HG03135 (cell line): ENCODE measurements at regions not wholly inside any gene's neighbourhood (a gene's known extent, or its start where the extent isn't known, plus 50 kb on each side); places are given as distances from the start of the nearest gene placed in this dataset.

Source experiments
- ATAC-seq: cut with Tn5 transposase; IDR thresholded peaks from one replicate; pipeline ENCODE4 v1.9.1; 2021; ENCODE audit warnings: mild to moderate bottlenecking, moderate library complexity; ENCODE audit not compliant: unreplicated experiment

DNA sequence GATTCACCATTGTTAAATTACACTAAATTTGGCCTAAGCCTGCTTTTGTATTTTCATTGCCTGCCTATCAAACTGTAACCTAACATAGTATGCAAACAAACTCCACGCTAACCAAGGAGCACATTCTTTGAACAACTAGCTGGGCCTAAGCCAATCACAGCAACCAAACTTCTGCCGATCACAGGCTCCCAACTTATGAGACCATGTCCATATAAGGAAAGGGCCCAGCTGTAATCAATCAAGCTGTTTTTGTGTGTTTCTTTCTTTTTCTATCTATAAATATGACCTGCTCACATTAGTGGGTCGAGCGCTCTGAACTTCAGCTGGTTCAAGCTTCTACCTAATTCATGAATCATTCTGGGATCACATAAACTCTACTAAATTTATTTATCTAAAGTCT lies 473.6 kb downstream of the SI start:
- ATAC-seq: no peak

GRCh38 chr3:164577667-164578210 lies 500.6 kb downstream of the SI start:
- no peak for ATAC-seq

DNA sequence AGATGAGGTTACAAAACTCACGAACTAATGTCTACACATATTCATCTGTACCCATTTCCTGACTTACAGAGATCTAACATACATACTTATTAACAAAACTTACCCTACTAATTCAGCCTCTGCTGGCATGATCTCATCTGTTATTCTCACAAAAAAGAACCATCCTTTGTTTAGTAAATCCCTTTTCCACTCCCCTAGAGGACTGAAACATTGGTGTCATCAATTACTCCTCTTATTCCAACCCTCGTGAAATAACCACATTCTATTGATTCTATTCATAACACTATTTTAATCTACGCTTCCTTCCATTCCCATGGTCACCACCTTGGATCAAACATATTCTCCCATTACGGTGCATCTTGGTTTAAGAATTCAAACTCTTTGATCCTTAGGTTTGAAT lies 505.9 kb downstream of the SI start:
- no peak for ATAC-seq

GRCh38 chr3:164550857-164551256 lies 527.4 kb downstream of the SI start:
- ATAC-seq: no peak

DNA sequence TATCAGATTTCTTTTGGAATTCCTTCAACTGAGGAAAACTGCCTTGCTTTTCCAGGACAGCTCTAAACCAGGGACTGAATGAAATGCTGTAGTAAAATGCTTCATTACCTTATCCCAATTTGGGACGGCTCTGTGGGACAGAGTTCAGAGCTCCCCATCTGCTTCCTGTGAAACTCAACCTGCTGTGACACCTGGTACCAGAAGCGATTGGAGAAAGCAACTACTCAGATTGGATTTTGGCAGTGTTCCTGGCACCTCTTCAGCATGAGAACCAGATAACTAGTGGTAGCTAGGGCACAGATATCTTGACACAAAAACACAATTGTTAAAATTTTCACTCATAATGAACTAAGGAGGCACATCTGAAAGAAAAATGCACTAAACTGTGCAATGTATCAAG lies 539.1 kb downstream of the SI start:
- no peak for ATAC-seq

DNA sequence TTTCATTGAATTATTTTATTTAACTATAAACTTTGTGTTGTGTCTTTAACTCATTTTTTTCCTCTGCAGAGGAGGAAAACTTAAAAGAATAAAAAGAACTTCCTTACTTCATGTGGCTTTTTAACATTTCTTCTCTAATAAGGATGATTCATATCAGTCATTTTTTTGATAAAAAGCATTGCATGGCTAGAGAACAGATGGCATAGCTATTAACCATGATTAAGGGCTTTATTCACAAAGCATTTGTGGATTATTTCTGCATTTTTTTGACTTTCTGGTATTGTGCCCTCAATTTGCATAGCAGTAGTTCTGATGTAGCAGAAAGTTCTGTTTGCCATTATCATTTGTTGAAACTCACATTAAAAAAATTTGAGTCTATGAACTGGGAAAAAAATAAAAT lies 540.8 kb downstream of the SI start:
- ATAC-seq: no peak

DNA sequence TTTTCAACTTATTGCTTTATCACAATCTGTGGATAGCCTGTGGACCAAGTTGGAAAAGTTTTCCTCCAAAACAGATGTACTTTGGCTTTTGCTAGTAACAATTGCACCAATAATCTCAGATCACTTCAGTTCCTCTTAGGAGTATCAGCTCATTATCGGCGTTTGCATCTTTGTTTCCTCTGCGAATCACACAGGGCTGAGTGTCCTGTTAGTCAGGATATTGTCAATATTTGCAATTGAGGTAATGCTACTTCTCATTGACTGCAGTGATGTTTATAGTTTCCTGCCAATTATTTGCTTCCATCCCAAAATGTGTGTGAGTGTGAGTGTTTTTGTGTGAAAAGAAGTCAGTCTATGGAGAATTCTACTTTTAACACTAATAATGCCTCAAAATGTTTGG lies 545.0 kb downstream of the SI start:
- no peak for ATAC-seq

DNA sequence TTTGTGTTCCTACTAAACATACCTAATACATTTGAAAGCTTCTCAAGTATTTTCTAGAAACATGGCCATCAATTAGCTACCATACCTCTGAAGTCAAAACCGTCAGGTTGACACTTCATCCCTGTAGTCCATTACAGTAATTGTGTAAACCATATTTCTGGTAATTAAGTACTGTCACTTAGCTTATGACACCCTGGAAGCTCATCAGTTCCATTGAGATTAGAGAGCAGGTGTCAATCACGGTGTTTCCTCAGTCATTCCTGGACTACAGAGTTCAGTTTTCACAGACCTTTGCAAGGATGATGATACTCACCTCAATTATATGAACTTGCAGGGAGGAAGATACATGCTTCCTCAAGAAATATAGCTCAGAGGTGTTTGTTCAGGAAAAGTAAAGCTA lies 552.0 kb downstream of the SI start:
- ATAC-seq: no peak

- ATAC-seq: no peak
Measured at GRCh38 chr3:164524201-164524600, 554.1 kb downstream of the SI start.

DNA sequence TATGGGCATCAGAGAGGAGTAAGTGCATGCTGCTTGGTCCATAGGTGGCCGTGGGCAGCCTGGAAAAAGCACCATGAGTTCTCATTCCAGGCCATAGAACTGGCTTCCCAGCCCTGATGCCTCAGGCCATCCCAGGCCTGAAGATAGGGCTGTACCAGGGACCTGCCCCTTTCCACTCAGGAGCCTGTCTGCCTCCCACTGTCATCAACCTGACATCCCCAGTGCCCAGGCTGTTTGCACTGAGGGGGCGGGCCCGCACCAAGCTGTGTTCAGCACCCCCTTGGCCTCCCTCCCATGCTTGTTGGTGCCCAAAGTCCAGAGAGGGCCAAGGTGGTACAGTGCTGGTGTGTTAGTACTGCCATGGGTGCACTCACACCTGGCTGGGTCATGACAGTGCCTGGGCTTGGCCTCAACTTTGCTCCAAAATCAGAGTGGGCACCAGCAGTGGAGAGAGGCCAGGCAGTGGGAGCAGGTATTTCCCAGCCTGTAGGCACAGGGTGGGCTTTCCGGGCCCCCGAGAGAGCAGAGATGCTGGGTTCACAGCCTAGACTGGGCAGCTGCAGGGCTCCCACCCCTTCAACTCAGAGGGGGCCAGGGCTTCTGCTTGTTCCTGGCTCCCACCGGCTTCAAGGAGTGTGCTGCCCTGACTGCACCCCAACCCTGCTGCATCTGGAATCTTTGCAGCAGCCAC lies 556.1 kb downstream of the SI start:
- ATAC-seq: no peak

DNA sequence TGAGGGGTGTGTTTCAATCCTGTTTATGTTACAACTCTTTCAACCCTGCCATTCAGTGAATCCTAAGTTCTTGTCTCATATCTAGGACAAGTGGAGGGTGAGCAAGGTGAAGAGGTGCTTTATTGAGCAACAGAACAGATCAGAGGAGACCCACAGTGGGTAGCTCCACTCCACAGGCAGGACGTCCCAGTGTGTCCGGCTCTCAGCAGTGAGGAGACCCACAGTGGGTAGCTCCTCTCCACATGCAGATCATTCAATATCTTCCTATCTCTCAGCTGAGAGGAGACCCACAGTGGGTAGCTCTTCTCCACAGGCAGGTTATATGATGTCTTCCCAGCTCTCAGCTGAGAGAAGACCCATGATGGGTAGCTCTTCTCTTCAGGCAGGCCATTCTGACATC lies 556.7 kb downstream of the SI start:
- ATAC-seq: no peak

- no peak for ATAC-seq
Measured at GRCh38 chr3:164521139-164521538, 557.2 kb downstream of the SI start.

DNA sequence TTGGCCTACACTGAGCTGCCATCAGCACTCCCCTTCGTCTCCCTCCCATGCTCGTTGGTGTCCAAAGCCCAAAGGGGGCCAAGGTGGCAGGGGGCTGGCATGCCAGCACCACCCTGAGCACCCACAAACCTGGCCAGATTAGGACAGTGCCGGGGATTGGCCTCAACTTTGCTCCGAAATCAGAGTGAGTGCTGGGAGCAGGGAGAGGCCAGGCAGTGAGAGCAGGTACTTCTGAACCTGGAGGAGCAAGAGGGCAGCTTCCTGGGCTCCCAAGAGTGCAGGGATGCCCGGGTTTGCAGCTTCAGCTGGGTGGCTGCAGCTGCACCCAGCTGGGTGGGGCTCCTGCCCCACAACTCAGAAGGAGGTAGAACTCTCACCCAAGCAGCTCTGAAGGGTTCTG lies 563.0 kb downstream of the SI start:
- no peak for ATAC-seq

DNA sequence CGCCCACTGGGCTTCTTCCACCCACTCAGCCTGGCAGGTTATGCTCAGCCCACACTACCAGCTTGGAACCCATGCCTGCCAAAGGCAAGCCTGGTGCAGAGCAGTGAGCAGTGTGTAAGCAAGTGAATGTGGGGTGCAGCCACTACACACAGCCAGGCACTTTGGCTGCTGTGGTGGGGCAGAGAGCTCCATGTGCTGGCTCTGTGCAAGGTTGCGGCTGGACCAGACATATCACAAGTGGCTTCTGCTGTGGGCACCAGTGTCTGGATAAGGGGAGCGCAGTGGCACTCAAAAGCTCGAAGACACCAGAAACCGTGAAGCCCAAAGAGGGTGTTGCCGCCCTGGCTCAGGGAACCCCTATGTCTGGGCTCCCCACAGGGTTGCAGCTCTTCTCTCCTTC lies 563.7 kb downstream of the SI start:
- ATAC-seq: no peak

- ATAC-seq: no peak
Measured at GRCh38 chr3:164507886-164508285, 570.4 kb downstream of the SI start.

DNA sequence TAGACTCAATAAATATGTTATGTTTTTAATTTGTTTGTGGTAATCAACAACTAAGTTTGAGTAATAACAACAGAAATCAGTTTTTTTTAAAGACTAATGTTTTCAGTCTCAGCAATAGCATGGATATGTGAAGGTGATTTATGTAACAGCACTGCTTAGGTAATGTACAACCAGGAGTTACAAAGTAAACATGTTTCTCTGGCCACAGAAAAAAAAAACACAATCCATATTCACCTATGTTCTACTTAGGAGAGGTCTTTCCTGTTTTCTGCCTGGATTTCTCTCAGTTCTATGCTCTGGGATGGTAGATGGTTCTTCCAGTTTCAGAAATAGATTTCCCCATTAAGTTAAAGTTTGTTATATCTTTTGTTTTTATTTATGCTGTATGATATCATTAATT lies 579.4 kb downstream of the SI start:
- no peak for ATAC-seq

GRCh38 chr3:164488893-164489292 lies 589.4 kb downstream of the SI start:
- ATAC-seq: no peak

DNA sequence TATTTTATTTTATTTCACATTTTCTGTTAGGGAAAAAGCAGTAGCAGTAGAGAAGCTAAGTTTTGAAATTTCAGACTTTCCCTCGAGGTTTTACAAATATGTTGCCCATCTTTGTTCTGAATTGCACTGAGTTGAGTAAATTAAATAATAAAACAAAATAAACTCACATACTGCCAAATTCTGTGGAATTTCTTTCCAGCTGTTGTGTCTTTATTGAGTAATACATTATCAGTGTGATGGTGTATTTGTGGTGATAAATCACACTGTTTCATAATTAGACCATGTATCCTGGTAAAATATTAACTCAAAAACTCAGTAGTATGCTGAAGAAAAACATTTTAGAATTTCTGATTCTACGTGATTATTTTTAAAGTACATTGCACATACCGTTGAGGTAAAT lies 592.1 kb downstream of the SI start:
- no peak for ATAC-seq

DNA sequence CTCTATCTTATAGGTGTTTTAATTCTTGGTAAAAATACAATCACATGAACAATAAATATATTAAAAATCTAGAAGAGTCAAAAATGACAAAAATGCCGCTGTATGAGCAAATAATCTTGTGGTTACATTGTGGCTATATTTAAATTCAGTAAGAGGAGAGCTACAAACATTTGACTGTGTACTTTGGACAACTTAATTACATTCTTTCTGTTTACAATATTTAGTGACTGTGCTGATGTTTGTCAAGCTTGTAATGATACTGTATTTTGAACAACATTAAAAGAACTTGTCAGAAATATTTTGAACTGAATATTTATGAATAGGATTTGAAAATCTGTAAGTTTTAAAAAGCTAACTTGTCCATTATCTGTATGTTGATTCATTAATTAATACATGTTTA lies 598.3 kb downstream of the SI start:
- no peak for ATAC-seq

DNA sequence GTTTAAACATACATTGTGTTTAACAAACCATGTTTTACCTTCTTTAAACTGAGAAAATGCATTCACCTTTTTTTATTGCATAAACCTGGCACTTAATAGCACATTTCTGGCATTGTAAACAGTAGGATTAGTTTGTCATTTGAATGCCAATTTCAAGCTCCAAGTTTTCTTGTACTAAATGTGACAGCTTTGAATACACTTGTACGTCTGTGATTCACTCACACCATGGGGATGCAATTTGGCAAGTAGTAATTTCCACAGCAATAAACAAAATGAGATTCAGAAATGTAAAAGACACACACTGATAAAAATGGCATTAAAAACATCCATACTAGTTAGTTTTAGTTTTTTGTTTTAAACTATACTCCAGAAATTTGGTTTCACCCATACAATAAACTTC lies 598.9 kb downstream of the SI start:
- ATAC-seq: no peak

- ATAC-seq: no peak
Measured at GRCh38 chr3:164478323-164478722, 600.0 kb downstream of the SI start.

DNA sequence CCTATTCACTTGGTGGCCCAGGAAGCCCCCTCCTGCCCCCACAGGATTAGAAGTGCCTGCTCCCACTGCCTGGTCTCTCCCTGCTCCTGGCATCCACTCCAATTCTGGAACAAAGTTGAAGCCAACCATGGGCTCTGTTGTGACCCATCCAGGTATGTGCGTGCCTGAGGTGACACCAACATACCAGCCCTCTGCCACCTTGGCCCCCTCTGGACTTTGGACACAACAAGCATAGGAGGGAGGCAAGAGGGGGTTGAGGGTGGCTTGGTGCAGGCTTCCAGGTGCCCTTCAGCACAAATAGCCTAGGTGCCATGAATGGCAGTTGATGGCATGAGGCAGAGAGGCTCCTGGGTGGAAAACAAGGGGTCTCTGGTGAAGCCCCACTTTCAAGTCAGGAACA lies 600.9 kb downstream of the SI start:
- ATAC-seq: no peak

- ATAC-seq: no peak
Measured at GRCh38 chr3:164476631-164477030, 601.7 kb downstream of the SI start.
